CD14-positive monocyte (primary cell): ENCODE measurements at regions not wholly inside any gene's neighbourhood (a gene's known extent, or its start where the extent isn't known, plus 50 kb on each side); places are given as distances from the start of the nearest gene placed in this dataset.

ENCODE experiments used
- DNase-seq, 3 donors: peaks; one replicate each; pipeline ENCODE4 v3.0.0-alpha.2; 2011 to 2022
- H2AFZ ChIP-seq: 2 replicates; pipeline ENCODE4 v1.6.0; 2012; ENCODE audit warnings: mild to moderate bottlenecking, low read depth, low read length, inconsistent platforms; ENCODE audit not compliant: insufficient read depth, poor library complexity, severe bottlenecking
- H3K27ac ChIP-seq, 2 donors: 1 replicate in 1 of 2; 2 replicates in 1 of 2; pipeline ENCODE4 v1.5.1; 2012 to 2013; ENCODE audit warnings: low read length in 2 of 2, control low read depth in 1 of 2, inconsistent platforms in 1 of 2, low read depth in 1 of 2, mild to moderate bottlenecking in 1 of 2
- H3K27me3 ChIP-seq, 2 donors: one replicate each; pipeline versions ENCODE4 v1.6.0 to v1.6.1; 2011 to 2013; ENCODE audit warnings: low read length in 2 of 2; ENCODE audit not compliant: control insufficient read depth in 2 of 2, insufficient read depth in 2 of 2
- H3K36me3 ChIP-seq, 2 donors: replicated peaks in 1 of 2; 1 replicate in 1 of 2; 2 replicates in 1 of 2; pipeline versions ENCODE4 v1.5.1 to v1.6.1; 2012 to 2013; ENCODE audit warnings: low read length in 2 of 2, control low read depth in 1 of 2, inconsistent platforms in 1 of 2, mild to moderate bottlenecking in 1 of 2; ENCODE audit not compliant: insufficient read depth in 2 of 2, control insufficient read depth in 1 of 2
- H3K4me1 ChIP-seq, 2 donors: 1 replicate in 1 of 2; 2 replicates in 1 of 2; pipeline versions ENCODE4 v1.5.1 to v1.6.1; 2012 to 2013; ENCODE audit warnings: low read length in 2 of 2, control low read depth in 1 of 2, inconsistent platforms in 1 of 2, mild to moderate bottlenecking in 1 of 2, moderate library complexity in 1 of 2; ENCODE audit not compliant: insufficient read depth in 2 of 2, control insufficient read depth in 1 of 2
- H3K4me2 ChIP-seq: replicated peaks from 2 replicates; pipeline ENCODE3; 2012; ENCODE audit warnings: low read length, moderate library complexity, mild to moderate bottlenecking; ENCODE audit not compliant: poor library complexity, severe bottlenecking; ENCODE audit errors: extremely low read depth
- H3K4me3 ChIP-seq, 3 experiments: fragments of 200-600 bp in 1 of 3; sonication (generic) in 1 of 3; replicated peaks in 1 of 3; 1 replicate in 2 of 3; 2 replicates in 1 of 3; pipeline ENCODE4 v1.5.1; 2011 to 2013; ENCODE audit warnings: low read length in 3 of 3, mild to moderate bottlenecking in 3 of 3, control low read depth in 2 of 3, low read depth in 2 of 3, inconsistent platforms in 1 of 3, moderate library complexity in 1 of 3
- H3K79me2 ChIP-seq: 2 replicates; pipeline ENCODE4 v1.6.0; 2012; ENCODE audit warnings: mild to moderate bottlenecking, control low read depth, inconsistent platforms, low read length, moderate library complexity; ENCODE audit not compliant: insufficient read depth
- H3K9ac ChIP-seq: 2 replicates; pipeline ENCODE4 v1.6.0; 2017; ENCODE audit warnings: low read length, mild to moderate bottlenecking; ENCODE audit not compliant: insufficient read depth, poor library complexity, severe bottlenecking
- H3K9me3 ChIP-seq, 2 donors: replicated peaks in 1 of 2; 1 replicate in 1 of 2; 2 replicates in 1 of 2; pipeline versions ENCODE4 v1.5.1 to v1.6.1; 2012 to 2013; ENCODE audit warnings: low read length in 2 of 2, control low read depth in 1 of 2; ENCODE audit not compliant: control insufficient read depth in 1 of 2, insufficient read depth in 1 of 2
- H4K20me1 ChIP-seq: 2 replicates; pipeline ENCODE4 v1.6.0; 2012; ENCODE audit warnings: mild to moderate bottlenecking, low read length, control low read depth, moderate library complexity; ENCODE audit not compliant: insufficient read depth
- H3K27ac Mint-ChIP-seq, 7 donors: one replicate each; pipeline ENCODE4 v1.8.0; 2020; ENCODE audit warnings: mild to moderate bottlenecking in 7 of 7, mixed read lengths in 7 of 7, moderate library complexity in 6 of 7, inconsistent platforms in 2 of 7
- H3K27me3 Mint-ChIP-seq, 3 donors: one replicate each; pipeline ENCODE4 v1.8.0; 2021 to 2022; ENCODE audit warnings: low read depth in 3 of 3, mild to moderate bottlenecking in 3 of 3, mixed read lengths in 3 of 3, moderate library complexity in 3 of 3, inconsistent platforms in 1 of 3
- H3K36me3 Mint-ChIP-seq, 2 donors: one replicate each; pipeline ENCODE4 v1.8.0; 2020; ENCODE audit warnings: mixed read lengths in 2 of 2, inconsistent platforms in 1 of 2, mild to moderate bottlenecking in 1 of 2
- H3K4me1 Mint-ChIP-seq: one replicate; pipeline ENCODE4 v1.8.0; 2020; ENCODE audit warnings: mild to moderate bottlenecking, mixed read lengths
- H3K4me3 Mint-ChIP-seq, 2 donors: one replicate each; pipeline ENCODE4 v1.8.0; 2020; ENCODE audit warnings: mild to moderate bottlenecking in 2 of 2, mixed read lengths in 2 of 2, moderate library complexity in 1 of 2
- H3K9me3 Mint-ChIP-seq, 7 donors: one replicate each; pipeline ENCODE4 v1.8.0; 2020 to 2022; ENCODE audit warnings: mixed read lengths in 7 of 7, mild to moderate bottlenecking in 6 of 7, moderate library complexity in 6 of 7, inconsistent platforms in 2 of 7
- WGBS: methylation state at CpG from one replicate; pipeline ENCODE4 v1.1.5; 2013; ENCODE audit warnings: missing lambda C conversion rate; ENCODE audit not compliant: insufficient coverage; 5-methylcytosine and 5-hydroxymethylcytosine counted together
- intact Hi-C, 2 donors: fragments of 100-400 bp; cut with micrococcal nuclease; formaldehyde crosslinking; loops; one replicate each; pipeline versions ENCODE4 v1.15.0 to v1.15.1; 2023
- TF ChIP-seq, protein P1 (sequence below): fragments of 200-600 bp; IDR thresholded peaks from one replicate; pipeline ENCODE4 v1.8.0; 2022; ENCODE audit warnings: antibody characterized with exemption, mild to moderate bottlenecking

GRCh38 chr5:178793696-178794095, 63.2 kb upstream of the ZNF354A start:
- Mint-ChIP-seq H3K27ac (no peak overlapping the region), H3K9me3 (peaks cover 0 to 15% (median 5%) of the 10 kb centered on the region in 7 donors), H3K4me1 (peaks cover 22% of the 10 kb centered on the region), H3K4me3 (no peak overlapping the region), H3K36me3 (no peaks in the 10 kb centered on the region), H3K27me3 (peaks cover 8 to 14% (median 10%) of the 10 kb centered on the region in 3 donors)
- Histone ChIP-seq H4K20me1 (no peaks in the 10 kb centered on the region), H3K9ac (no peak overlapping the region), H3K27ac (no peak overlapping the region), H3K4me3 (no peak overlapping the region), H2AFZ (no peak overlapping the region), H3K4me1 (peaks cover 8 to 16% of the 10 kb centered on the region in 2 donors), H3K79me2 (no peaks in the 10 kb centered on the region), H3K36me3 (no peaks in the 10 kb centered on the region), H3K27me3 (no peaks in the 10 kb centered on the region), H3K9me3 (no peaks in the 10 kb centered on the region), H3K4me2 (no peak overlapping the region)
- no peak for DNase-seq
- TF ChIP-seq, protein P1, sequence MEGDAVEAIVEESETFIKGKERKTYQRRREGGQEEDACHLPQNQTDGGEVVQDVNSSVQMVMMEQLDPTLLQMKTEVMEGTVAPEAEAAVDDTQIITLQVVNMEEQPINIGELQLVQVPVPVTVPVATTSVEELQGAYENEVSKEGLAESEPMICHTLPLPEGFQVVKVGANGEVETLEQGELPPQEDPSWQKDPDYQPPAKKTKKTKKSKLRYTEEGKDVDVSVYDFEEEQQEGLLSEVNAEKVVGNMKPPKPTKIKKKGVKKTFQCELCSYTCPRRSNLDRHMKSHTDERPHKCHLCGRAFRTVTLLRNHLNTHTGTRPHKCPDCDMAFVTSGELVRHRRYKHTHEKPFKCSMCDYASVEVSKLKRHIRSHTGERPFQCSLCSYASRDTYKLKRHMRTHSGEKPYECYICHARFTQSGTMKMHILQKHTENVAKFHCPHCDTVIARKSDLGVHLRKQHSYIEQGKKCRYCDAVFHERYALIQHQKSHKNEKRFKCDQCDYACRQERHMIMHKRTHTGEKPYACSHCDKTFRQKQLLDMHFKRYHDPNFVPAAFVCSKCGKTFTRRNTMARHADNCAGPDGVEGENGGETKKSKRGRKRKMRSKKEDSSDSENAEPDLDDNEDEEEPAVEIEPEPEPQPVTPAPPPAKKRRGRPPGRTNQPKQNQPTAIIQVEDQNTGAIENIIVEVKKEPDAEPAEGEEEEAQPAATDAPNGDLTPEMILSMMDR: no peak
- WGBS: 98% methylated on average over 11 of the region's 17 CpGs
- intact Hi-C loops: no loop called here

GRCh38 chr5:178793151-178793550, 62.7 kb upstream of the ZNF354A start:
- Histone ChIP-seq H3K27ac (no peak overlapping the region), H4K20me1 (no peaks in the 10 kb centered on the region), H3K79me2 (no peaks in the 10 kb centered on the region), H3K4me3 (no peak overlapping the region), H3K9ac (no peak overlapping the region), H3K4me1 (peaks cover 8 to 16% of the 10 kb centered on the region in 2 donors), H3K27me3 (no peaks in the 10 kb centered on the region), H2AFZ (no peak overlapping the region), H3K36me3 (no peaks in the 10 kb centered on the region), H3K9me3 (no peaks in the 10 kb centered on the region), H3K4me2 (no peak overlapping the region)
- Mint-ChIP-seq H3K4me3 (no peak overlapping the region), H3K4me1 (peaks cover 22% of the 10 kb centered on the region), H3K36me3 (no peaks in the 10 kb centered on the region), H3K9me3 (peaks cover 0 to 15% (median 5%) of the 10 kb centered on the region in 7 donors), H3K27me3 (peaks cover 8 to 16% (median 11%) of the 10 kb centered on the region in 3 donors), H3K27ac (no peak overlapping the region)
- TF ChIP-seq, protein P1: peak; percentile 41
- DNase-seq: peak in 2 of 3 donors; percentile 17 to 21
- 84% methylated on average over 12 of the region's 12 CpGs for WGBS
- intact Hi-C loops: no loop called here
